HL-60/S4 treated with phorbol 12-myristate 13-acetate at 8.2 ng/mL for 4 days and 3 days (cell line): ENCODE measurements at regions not wholly inside any gene's neighbourhood (a gene's known extent, or its start where the extent isn't known, plus 50 kb on each side); places are given as distances from the start of the nearest gene placed in this dataset.

Experiments used
- in situ Hi-C: fragments of 300-500 bp; cut with MboI; formaldehyde crosslinking; loops from 2 replicates; pipeline ENCODE4 v1.15.0; 2022; ENCODE audit warnings: low sequenced_read_pairs

GRCh38 chr12:124389725-124390441, 95.0 kb downstream of the RFLNA start:
- in situ Hi-C loops, result no loop called here

GRCh38 chr12:124389138-124389724, 94.3 kb downstream of the RFLNA start:
- in situ Hi-C loops, result no loop called here

GRCh38 chr12:124388679-124389137, 93.8 kb downstream of the RFLNA start:
- in situ Hi-C loops, result no loop called here

- in situ Hi-C loops, result no loop called here
These were observed 93.3 kb downstream of the RFLNA start for GRCh38 chr12:124388038-124388671.

DNA sequence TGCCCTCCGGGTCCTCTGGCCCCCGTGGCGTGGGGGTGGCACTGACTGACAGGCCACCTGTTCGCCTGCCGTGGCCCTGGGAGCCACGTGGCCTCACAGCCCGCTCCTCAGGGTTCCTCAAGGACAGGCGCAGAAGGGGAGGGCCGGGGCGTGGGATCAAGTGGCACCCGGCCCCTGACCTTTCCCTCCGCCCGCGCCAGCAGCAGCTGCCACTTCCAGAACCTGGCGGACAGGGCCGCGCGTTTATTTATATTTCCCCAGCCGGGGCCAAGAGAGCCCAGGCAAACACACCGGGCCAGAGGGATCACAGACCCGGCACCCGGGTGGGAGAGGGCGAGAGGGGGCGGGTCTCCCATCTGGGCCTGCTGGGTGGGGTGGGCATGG, 92.6 kb downstream of the RFLNA start:
- in situ Hi-C loops, result no loop called here

DNA sequence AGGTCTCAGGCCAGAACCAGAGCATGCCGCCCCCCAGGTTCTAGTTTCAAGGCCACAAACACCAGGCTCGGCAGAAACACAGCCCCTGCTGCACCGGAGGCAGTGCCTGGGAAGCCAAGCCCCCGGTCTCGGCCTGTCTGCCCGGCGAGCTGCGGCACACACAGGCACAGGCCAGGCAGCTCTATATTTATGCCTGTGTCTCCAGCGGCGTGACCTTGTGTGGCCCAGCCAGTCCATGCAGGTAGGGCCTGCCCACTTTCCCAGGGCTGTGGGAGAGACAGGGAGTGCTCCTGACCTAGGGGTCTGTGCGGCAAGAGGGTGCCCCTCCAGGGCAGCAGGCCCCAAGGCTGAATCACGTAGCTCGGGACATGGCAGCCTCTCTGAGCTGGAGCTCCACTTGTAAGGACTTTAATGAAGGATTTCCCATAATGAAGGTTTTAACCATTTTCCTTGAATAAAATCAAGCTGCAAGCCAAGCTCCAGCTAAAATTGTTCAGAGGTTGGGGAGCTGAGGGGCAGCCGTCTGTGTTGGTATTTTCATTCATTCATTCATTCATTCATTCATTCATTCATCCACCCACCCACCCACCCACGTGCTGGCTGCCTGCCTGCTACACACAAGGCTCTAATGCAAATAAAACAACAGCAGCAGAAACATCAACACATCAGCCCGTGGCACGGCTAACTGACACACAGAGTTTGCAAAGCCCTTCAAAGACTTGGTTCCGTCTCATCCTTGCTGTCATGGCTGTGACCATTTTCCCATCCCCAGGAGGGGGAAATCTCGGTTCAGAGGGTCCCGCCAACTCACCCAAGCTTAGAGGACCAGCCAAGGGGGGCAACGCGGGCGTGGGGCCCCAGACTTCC, 92.0 kb downstream of the RFLNA start:
- in situ Hi-C loops, result no loop called here

DNA sequence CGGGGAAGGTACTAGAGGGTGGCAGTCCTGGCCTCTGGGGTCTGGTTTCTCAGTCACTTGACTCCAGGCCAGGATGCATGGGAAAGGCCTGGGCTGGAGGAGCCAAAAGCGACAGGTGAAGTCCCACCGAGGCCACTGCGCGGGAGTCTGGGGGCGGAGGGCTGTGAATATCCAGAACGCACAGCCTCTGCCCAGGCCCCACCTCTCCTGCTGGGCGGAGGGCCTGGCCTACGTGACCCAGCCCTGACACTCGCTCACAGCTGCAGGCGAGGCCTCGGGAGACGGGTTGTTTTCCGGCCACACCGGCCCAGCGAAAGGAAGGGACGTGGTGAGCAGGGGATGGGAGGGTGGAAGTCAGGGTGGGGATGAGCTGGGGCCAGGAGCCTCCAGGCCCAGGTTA, 91.2 kb downstream of the RFLNA start:
- in situ Hi-C loops, result no loop called here

DNA sequence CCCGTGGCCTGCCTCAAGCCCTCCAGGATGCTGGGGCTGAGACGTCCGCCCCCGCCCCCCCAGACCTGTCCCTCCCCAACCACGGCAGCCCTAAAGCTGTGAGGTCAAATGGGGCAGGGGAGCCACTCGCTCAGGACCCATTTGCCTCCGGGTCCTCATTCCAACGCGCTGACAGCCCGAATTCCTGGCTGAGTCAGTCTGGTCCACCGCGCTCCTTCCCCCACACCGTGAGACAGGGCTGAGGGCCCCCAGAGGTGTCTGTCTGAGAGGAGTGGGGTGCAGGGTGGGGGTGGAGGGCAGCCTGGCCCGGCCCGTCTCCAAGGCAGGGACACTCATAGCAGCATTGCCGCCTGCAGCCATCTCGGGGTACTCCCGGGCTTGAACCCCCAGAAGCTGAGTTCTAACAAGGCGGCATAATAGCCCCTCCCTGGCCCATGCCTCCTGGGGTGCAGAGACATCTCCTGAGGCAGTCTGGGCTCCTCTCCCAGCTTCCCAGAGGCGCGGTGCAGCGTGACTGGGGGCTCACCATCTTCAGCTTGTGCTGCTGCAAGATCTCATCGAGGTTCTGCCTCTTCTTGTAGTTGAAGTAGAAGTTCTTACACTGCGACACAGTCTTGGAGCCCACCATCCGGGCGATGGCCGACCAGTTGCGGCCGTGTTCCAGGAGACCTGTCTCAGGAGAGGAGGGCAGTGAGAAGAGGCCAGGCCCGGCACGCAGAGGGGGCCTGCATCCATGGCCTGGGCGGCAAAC, 90.5 kb downstream of the RFLNA start:
- in situ Hi-C loops, result no loop called here

DNA sequence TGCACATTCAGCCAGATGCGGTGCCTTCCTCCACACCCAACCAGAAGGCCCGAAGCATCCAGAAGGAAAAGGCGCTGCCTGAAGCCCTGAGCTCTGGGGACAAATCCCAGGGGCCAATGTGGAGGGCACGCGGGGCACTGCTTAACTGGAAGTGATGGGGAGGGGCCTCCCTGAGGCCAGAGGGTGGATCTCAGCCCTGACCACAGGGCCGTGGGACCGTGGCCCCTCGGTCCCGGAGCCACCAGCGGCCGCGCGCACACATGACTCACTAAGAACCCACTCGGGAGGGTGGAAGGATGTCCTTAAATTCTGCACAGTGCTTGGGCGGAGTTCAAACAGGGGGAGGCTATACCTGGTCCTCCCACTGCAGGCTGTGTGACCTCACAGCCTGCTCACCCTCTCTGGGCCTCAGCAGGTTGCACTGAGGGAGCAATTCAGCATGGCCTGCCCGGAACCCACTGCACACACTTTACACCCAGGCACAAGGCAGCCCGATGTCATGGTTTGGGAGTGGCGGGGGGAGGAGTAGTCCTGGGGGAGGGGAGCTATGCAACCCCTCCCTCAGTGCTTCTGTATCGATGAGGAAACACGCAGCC, 89.5 kb downstream of the RFLNA start:
- in situ Hi-C loops, result no loop called here

GRCh38 chr12:124383028-124383427, 88.1 kb downstream of the RFLNA start:
- in situ Hi-C loops, result no loop called here

DNA sequence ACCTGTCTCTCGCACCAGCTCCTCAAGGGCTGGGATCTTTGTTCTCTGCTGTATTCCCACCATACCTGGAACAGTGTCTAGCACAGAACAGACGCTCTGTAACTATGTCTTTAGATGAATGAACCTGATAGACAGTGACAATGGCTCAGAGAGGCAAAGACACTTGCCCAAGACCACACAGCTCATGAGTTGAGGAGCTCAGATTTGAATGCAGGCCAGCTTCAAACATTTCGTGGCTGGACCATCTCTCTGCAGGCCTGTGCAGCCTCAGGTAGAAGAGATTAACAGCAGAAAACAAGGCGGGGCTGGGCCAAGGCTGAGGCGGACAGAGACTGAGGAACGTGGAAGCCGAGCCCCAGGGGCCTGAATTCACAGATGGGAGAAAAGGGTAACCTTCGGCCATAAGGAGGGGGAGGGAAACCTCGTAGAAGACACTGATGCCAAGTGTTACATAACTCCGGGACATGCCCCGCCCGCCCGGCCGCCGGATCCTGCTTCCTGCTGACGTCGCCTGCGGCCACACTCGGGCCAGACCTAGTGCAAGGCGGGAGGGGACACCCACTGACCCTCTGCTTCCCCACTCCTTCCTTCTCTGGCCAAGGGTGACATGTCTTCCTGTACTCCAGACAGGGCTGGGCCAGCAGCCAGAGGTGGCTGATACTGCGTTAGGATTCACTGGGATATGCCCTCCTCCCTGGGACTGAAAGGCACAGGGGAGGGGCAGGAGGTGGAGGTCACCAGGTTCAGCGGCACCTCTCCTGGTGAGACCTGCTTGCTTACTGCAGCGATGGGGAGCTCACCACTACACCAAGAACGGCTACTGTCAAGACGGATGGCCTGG, 86.8 kb downstream of the RFLNA start:
- in situ Hi-C loops, result no loop called here

DNA sequence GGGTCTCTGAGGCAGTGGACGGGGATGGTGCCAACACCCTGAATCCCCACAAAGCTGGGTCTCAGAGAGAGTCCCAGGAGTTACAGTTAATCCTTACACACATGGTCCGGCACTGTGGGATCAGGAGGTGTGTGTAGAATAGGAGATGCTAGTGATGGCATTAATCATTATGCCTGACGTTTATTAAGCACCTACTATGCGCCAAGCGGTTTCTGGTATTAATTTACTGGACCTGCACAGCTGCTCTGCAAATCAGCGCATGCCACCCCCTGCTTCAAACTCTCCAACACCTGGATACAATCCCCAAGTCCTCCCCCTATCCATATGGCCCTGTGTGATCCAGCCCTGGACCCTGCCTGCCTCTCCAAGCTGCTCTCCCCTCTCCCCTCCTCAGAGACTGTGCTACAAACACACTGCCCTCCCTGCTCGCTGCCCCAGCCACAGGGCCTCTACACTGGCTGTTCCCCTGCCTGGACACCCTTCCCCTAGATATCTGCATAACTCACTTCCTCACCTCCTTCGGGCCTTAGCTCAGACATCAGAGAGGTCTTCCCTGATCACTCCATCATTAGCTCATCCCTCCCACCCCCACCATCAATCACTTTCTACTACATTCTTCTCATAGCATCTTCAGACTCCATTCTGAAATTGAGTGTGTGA, 86.0 kb downstream of the RFLNA start:
- in situ Hi-C loops, result no loop called here

DNA sequence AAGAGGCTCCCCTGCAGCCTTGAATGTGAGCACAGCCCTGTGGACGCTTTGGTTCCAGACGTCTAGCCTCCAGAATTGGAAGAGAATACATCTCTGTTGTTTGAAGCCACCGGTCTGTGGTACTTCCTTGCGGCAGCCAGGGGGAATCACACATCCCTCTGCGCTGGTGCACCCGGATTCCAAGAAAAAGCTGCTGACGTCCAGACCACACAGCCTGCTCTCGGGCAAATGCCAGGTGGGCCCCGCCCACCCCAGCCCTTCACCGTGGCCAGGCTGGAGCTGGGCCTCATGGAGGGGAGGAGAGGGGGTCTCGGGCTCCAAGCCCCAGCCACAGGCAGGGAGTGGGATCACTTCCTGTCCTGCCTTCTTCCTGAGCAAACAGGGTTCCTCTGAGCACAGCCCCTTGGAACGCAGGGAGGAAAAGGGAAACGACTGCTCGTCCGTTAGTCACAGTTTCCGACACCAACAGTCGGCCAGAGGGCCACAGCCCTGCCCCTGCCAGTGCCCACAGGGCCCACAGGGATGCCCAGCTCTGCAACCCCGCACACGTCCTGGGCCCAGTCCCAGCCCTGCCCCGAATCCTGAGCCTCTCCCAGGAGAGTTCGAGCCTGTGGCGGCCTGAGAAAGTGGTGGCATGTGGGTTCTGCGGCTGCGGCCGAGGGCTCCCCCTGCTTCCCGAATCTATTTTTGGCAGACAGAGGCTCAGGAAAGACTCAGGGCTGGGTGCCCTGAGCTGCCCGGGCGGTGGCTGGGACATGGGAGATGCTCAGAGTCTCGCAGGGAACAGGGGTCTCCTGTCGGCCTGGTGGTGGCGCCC, 85.3 kb downstream of the RFLNA start:
- in situ Hi-C loops, result no loop called here

DNA sequence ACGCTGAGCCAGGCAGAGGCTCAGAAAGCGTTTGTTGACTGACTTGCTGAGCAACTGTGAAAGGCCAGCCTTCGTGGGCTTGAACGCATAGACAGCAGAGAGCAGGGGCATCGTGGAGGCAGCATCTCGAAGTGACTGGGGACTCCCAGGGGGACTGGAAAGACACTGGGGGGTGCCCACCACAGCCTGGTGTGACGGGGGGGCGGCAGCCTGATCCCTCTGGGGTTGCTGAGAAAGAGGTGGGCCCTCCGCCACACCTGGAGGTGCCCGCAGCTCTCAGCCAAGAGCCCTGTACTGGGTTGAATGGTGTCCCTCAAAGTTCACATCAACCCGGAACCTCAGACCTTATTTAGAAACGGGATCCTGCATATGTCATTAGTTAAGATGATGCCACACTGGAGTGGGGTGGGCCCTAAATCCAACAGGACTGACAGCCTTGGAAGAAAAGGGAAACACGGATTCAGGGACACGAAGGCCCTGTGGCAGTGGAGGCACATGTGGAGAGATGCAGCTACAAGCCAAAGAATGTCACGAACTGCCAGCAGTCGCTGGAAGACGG, 84.6 kb downstream of the RFLNA start:
- in situ Hi-C loops, result no loop called here

DNA sequence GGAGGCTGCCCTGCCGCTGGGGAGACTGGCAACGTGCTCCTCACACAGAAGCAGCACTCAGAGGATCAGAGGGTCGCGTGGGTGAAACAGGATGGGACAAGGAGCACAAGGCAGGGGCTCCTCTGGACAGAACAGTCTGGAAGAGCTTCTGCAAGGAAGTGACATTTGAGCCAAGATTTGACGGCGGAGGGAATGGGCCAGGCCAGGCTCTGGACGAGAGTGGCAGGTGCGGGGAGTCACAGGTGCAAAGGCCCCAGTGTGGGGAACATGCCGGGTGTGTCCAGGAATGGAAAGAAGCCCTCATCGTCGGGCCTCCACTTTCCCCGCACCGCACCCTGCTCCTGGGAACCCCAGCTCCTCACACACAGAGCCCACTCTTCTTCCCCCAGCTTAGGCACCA, 84.0 kb downstream of the RFLNA start:
- in situ Hi-C loops, result no loop called here

DNA sequence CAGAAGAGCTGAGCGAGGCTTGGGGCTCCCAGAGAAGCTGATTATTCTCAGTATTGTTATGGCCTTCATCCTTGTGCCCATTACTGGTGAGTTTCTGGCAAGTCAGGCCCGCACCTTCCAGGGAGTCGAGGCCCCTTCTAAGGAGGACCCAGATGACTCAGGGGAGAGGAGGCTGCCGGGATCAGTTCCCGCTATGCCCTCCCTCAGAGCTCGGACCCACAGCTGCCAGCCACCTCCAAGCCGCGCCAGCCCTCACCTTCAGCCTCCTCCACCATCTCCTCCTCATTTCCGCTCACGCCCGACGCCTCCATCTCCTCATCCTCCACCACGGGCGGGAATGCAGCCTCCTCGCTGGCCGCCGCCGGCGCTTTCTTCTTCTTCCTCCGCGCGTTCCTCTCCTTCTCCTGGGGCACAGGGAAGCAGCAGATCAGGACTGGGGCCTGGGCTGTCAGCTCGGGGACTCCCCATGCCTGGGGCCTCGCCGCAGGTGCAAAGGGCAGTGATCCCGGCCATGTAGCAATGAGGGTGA, 83.2 kb downstream of the RFLNA start:
- in situ Hi-C loops, result no loop called here

DNA sequence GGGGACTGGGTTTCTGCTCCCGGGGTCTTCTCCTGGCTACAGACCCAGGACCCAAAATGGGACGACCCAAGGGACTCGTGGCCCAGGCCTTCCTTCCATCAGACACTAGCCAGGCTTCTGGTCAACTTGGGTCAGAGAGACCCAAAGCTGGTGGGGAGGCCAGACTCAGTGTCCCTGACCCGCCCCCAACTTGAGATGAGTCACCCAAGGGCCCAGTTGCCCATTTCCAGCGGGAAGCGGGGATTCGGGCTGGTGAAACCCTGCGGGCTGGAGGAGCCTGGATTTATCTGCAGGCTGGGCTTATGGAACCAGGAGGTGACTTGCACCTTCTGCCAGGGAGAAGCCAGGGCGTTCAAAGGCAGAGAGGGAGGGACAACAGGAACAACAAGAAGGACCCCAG, 81.5 kb downstream of the RFLNA start:
- in situ Hi-C loops, result no loop called here

- in situ Hi-C loops, result no loop called here
These were observed 80.9 kb downstream of the RFLNA start for GRCh38 chr12:124375789-124376175.
